H1 (cell line): ENCODE measurements at regions not wholly inside any gene's neighbourhood (a gene's known extent, or its start where the extent isn't known, plus 50 kb on each side); places are given as distances from the start of the nearest gene placed in this dataset.
"Not testable (repeated sequence)": the region's sequence is repeated elsewhere in the genome, so short reads cannot be mapped to it uniquely, and the experiment has no call there.

ENCODE experiments used
- ATF2 ChIP-seq: IDR thresholded peaks from 2 replicates; pipeline ENCODE4 v1.6.1; 2012; ENCODE audit warnings: low read length, inconsistent platforms
- CREB1 ChIP-seq: IDR thresholded peaks from 2 replicates; pipeline ENCODE4 v1.6.1; 2012; ENCODE audit warnings: inconsistent platforms
- CTCF ChIP-seq, 3 experiments: IDR thresholded peaks; 1 replicate in 2 of 3; 2 replicates in 1 of 3; pipeline versions ENCODE4 v1.5.1 to v1.6.1; 2011; ENCODE audit warnings: low read length in 3 of 3, mild to moderate bottlenecking in 3 of 3, inconsistent platforms in 2 of 3, low read depth in 1 of 3, moderate library complexity in 1 of 3; ENCODE audit not compliant: insufficient read depth in 1 of 3; ENCODE audit errors: control extremely low read depth in 1 of 3
- POLR2A ChIP-seq, 2 experiments: IDR thresholded peaks; 1 replicate in 1 of 2; 2 replicates in 1 of 2; pipeline ENCODE4 v1.6.1; 2011; ENCODE audit warnings: low read depth in 2 of 2, low read length in 2 of 2, mild to moderate bottlenecking in 2 of 2; ENCODE audit errors: control extremely low read depth in 1 of 2
- RAD21 ChIP-seq, 2 experiments: IDR thresholded peaks in 1 of 2; conservative IDR thresholded peaks in 1 of 2; 2 replicates each; pipeline ENCODE4 v1.6.1; 2011; ENCODE audit warnings: low read depth in 2 of 2, low read length in 2 of 2, improper control_type of control experiment in 1 of 2, inconsistent platforms in 1 of 2, mild to moderate bottlenecking in 1 of 2, moderate library complexity in 1 of 2
- SAP30 ChIP-seq: fragments of 300-600 bp; sonication (generic); IDR thresholded peaks from 2 replicates; pipeline ENCODE4 v1.7.1; 2012; ENCODE audit warnings: low read length, moderate library complexity, mild to moderate bottlenecking, inconsistent platforms; ENCODE audit not compliant: insufficient read depth, insufficient replicate concordance
- TEAD4 ChIP-seq: IDR thresholded peaks from 2 replicates; pipeline ENCODE4 v1.6.1; 2012; ENCODE audit warnings: low read depth, low read length, inconsistent platforms, mixed read lengths

- TF ChIP-seq CTCF (IDR thresholded peaks at IDR 0.05; ENCODE audit: control extremely low read depth in 1 of 3, insufficient read depth in 1 of 3, low read depth in 1 of 3, low read length in 3 of 3); RAD21 (IDR thresholded peaks at IDR 0.05 in 1 of 2, conservative IDR thresholded peaks at IDR 0.05 in 1 of 2; ENCODE audit: low read depth in 2 of 2, low read length in 2 of 2); POLR2A (IDR thresholded peaks at IDR 0.05; ENCODE audit: control extremely low read depth in 1 of 2, low read depth in 2 of 2, low read length in 2 of 2); ATF2; SAP30; CREB1; TEAD4: not testable (repeated sequence)
These were observed 319.9 kb upstream of the NOTCH2NLA start for GRCh38 chr1:146548684-146549083.
